A549 (cell line): ENCODE measurements at regions not wholly inside any gene's neighbourhood (a gene's known extent, or its start where the extent isn't known, plus 50 kb on each side); places are given as distances from the start of the nearest gene placed in this dataset.

Source experiments
- ATAC-seq, 2 experiments: fragments of 200-7000 bp in 1 of 2; fragments of >200 bp in 1 of 2; cut with Nextera tagmentation in 1 of 2; cut with Tn5 transposase in 1 of 2; 3 replicates each; pipeline versions ENCODE4 v1.8.0 to v1.9.1; 2018 to 2020; ENCODE audit warnings: mild to moderate bottlenecking in 1 of 2, moderate library complexity in 1 of 2
- CTCF ChIA-PET: fragments of 300-600 bp; sonication (Branson Sonifier 250); formaldehyde crosslinking; extraction: SDS; loops from one replicate; lab custom pipeline; 2021; ENCODE audit warnings: antibody characterized with exemption, inconsistent platforms; lab: Yijun Ruan, JAX
- POLR2A ChIA-PET: fragments of 350-600 bp; formaldehyde crosslinking; extraction: SDS; loops from one replicate; lab custom pipeline; 2021; ENCODE audit warnings: antibody characterized with exemption, inconsistent platforms; lab: Yijun Ruan, JAX
- DNase-seq, 2 experiments: peaks; one replicate each; pipeline versions ENCODE4 v3.0.0 to v3.0.0-alpha.2; 2011 to 2016; ENCODE audit warnings: low read depth in 1 of 2, low spot score in 1 of 2
- FAIRE-seq: peaks from 2 replicates; lab custom pipeline; 2011; peaks lifted over from hg19 to GRCh38; lab: Jason Lieb, UNC
- H3K27ac ChIP-seq, 2 experiments: fragments of >200 bp; sonication (Bioruptor Twin); formaldehyde crosslinking; 3 replicates each; pipeline ENCODE4 v1.5.1; 2016 to 2017
- H3K4me1 ChIP-seq: fragments of >200 bp; sonication (Bioruptor Twin); formaldehyde crosslinking; 3 replicates; pipeline ENCODE4 v1.6.1; 2016
- H3K4me2 ChIP-seq: fragments of >200 bp; sonication (Bioruptor Twin); formaldehyde crosslinking; 3 replicates; pipeline ENCODE4 v1.6.1; 2016
- H3K4me3 ChIP-seq: fragments of >200 bp; sonication (Bioruptor Twin); formaldehyde crosslinking; 3 replicates; pipeline ENCODE4 v1.5.1; 2016
- H3K9me3 ChIP-seq: fragments of >200 bp; sonication (Bioruptor Twin); formaldehyde crosslinking; 3 replicates; pipeline ENCODE4 v1.6.1; 2016
- CBX8 ChIP-seq: fragments of 200-600 bp; sonication (generic); IDR thresholded peaks from 2 replicates; pipeline ENCODE4 v1.6.1; 2016
- CHD2 ChIP-seq: fragments of 150-350 bp; IDR thresholded peaks from 2 replicates; pipeline ENCODE4 v1.6.1; 2014; ENCODE audit warnings: low read length; ENCODE audit not compliant: partially characterized antibody
- EHF ChIP-seq: fragments of 250-450 bp; sonication (Bioruptor Pico); IDR thresholded peaks from 2 replicates; pipeline ENCODE4 v1.5.0; 2020; ENCODE audit warnings: mild to moderate bottlenecking
- FOSB ChIP-seq: fragments of 250-450 bp; sonication (Bioruptor Pico); IDR thresholded peaks from 2 replicates; pipeline ENCODE4 v1.5.0; 2020; ENCODE audit warnings: mild to moderate bottlenecking, moderate library complexity
- FOSL2 ChIP-seq, 2 experiments: fragments of 450-650 bp in 1 of 2; fragments of >200 bp in 1 of 2; sonication (Bioruptor Twin) in 1 of 2; formaldehyde crosslinking; IDR thresholded peaks; 2 replicates each; pipeline versions ENCODE4 v1.5.0 to v1.6.1; 2016 to 2020; ENCODE audit warnings: mild to moderate bottlenecking in 1 of 2, moderate library complexity in 1 of 2
- GATA3 ChIP-seq: IDR thresholded peaks from 2 replicates; pipeline ENCODE4 v1.6.1; 2012; ENCODE audit warnings: borderline replicate concordance
- HDAC2 ChIP-seq: fragments of 200-600 bp; sonication (generic); IDR thresholded peaks from 2 replicates; pipeline ENCODE4 v1.6.1; 2016
- HEYL ChIP-seq: fragments of 250-450 bp; sonication (Bioruptor Pico); IDR thresholded peaks from 2 replicates; pipeline ENCODE4 v1.8.0; 2021; ENCODE audit warnings: mild to moderate bottlenecking, moderate library complexity
- HOXB5 ChIP-seq: fragments of 250-450 bp; sonication (Bioruptor Pico); IDR thresholded peaks from 2 replicates; pipeline ENCODE4 v1.5.0; 2020; ENCODE audit warnings: mild to moderate bottlenecking, moderate library complexity
- JUN ChIP-seq, 2 experiments: fragments of >200 bp; sonication (Bioruptor Twin); formaldehyde crosslinking; IDR thresholded peaks; 2 replicates in 1 of 2; 3 replicates in 1 of 2; pipeline ENCODE4 v1.6.1; 2016 to 2017
- KDM5A ChIP-seq: fragments of 200-600 bp; sonication (generic); IDR thresholded peaks from 2 replicates; pipeline ENCODE4 v1.6.1; 2016; ENCODE audit warnings: antibody characterized with exemption, mild to moderate bottlenecking
- NPAS2 ChIP-seq: fragments of 250-450 bp; sonication (Bioruptor Pico); IDR thresholded peaks from 2 replicates; pipeline ENCODE4 v1.8.0; 2022; ENCODE audit warnings: mild to moderate bottlenecking, moderate library complexity, borderline replicate concordance
- POLR2AphosphoS2 ChIP-seq: conservative IDR thresholded peaks from 2 replicates; pipeline ENCODE4 v1.6.1; 2012; ENCODE audit warnings: low read length, improper control_type of control experiment, inconsistent platforms
- RAD21 ChIP-seq, 2 experiments: fragments of >200 bp in 1 of 2; sonication (Bioruptor Twin) in 1 of 2; formaldehyde crosslinking in 1 of 2; IDR thresholded peaks in 1 of 2; conservative IDR thresholded peaks in 1 of 2; 2 replicates in 1 of 2; 3 replicates in 1 of 2; pipeline ENCODE4 v1.6.1; 2012 to 2018; ENCODE audit warnings: inconsistent platforms in 1 of 2
- RCOR1 ChIP-seq: fragments of 150-350 bp; IDR thresholded peaks from 2 replicates; pipeline ENCODE4 v1.6.1; 2014; ENCODE audit warnings: antibody characterized with exemption, low read length, low read depth
- TFCP2L1 ChIP-seq: fragments of 250-450 bp; sonication (Bioruptor Pico); IDR thresholded peaks from 2 replicates; pipeline ENCODE4 v1.5.0; 2021; ENCODE audit warnings: mild to moderate bottlenecking
- ZNF302 ChIP-seq: fragments of 250-450 bp; sonication (Bioruptor Pico); IDR thresholded peaks from 2 replicates; pipeline ENCODE4 v1.9.0; 2021; ENCODE audit warnings: inconsistent platforms, mild to moderate bottlenecking, moderate library complexity
- WGBS: methylation state at CpG from one replicate; pipeline ENCODE4 v1.1.6; 2017; ENCODE audit errors: missing lambda C conversion rate; 5-methylcytosine and 5-hydroxymethylcytosine counted together
- TF ChIP-seq, protein P1 (sequence below): fragments of >200 bp; sonication (Bioruptor Twin); formaldehyde crosslinking; IDR thresholded peaks from 3 replicates; pipeline ENCODE4 v1.5.1; 2016
- TF ChIP-seq, protein P2 (sequence below): fragments of >200 bp; sonication (Bioruptor Twin); formaldehyde crosslinking; IDR thresholded peaks from 3 replicates; pipeline ENCODE4 v1.6.1; 2016
- TF ChIP-seq, protein P3 (sequence below): IDR thresholded peaks from 2 replicates; pipeline ENCODE4 v1.6.1; 2012; ENCODE audit warnings: low read depth, borderline replicate concordance
- TF ChIP-seq, protein P4 (sequence below): fragments of 150-350 bp; IDR thresholded peaks from 2 replicates; pipeline ENCODE4 v1.6.1; 2014; ENCODE audit warnings: low read depth, mild to moderate bottlenecking, low read length
- TF ChIP-seq, protein P5 (sequence below): fragments of 250-450 bp; sonication (Bioruptor Pico); IDR thresholded peaks from 2 replicates; pipeline ENCODE4 v1.5.0; 2020; ENCODE audit warnings: low read depth, mild to moderate bottlenecking, moderate library complexity
- TF ChIP-seq, protein P6 (sequence below): fragments of 250-450 bp; sonication (Bioruptor Pico); IDR thresholded peaks from 2 replicates; pipeline ENCODE4 v1.5.0; 2021; ENCODE audit warnings: mild to moderate bottlenecking, moderate library complexity, borderline replicate concordance

DNA sequence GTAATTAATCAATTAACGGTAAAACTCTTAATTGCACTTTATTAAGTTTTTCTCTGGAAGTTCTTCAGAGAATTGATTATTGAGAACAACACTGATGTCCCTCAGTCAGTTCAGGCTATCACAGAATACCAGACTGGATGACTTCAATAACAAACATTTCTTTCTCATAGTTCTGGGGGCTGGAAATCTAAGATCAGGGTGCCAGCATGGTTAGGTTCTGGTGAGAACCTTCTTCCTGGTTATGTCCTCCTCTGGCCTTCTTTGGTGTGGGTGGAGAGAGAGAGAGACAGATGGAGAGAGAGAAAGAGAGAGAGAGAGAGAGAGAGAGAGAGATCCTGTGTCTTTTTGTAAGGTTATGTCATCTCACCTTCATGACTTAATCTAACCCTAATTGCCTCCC lies 71.4 kb upstream of the DAP start (continued):
- TF ChIP-seq, protein P1, sequence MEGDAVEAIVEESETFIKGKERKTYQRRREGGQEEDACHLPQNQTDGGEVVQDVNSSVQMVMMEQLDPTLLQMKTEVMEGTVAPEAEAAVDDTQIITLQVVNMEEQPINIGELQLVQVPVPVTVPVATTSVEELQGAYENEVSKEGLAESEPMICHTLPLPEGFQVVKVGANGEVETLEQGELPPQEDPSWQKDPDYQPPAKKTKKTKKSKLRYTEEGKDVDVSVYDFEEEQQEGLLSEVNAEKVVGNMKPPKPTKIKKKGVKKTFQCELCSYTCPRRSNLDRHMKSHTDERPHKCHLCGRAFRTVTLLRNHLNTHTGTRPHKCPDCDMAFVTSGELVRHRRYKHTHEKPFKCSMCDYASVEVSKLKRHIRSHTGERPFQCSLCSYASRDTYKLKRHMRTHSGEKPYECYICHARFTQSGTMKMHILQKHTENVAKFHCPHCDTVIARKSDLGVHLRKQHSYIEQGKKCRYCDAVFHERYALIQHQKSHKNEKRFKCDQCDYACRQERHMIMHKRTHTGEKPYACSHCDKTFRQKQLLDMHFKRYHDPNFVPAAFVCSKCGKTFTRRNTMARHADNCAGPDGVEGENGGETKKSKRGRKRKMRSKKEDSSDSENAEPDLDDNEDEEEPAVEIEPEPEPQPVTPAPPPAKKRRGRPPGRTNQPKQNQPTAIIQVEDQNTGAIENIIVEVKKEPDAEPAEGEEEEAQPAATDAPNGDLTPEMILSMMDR, result no peak
- no peak for TF ChIP-seq TFCP2L1 (CRISPR knock-in tag)
- TF ChIP-seq NPAS2 (CRISPR knock-in tag), result no peak
- no peak for TF ChIP-seq CHD2

DNA sequence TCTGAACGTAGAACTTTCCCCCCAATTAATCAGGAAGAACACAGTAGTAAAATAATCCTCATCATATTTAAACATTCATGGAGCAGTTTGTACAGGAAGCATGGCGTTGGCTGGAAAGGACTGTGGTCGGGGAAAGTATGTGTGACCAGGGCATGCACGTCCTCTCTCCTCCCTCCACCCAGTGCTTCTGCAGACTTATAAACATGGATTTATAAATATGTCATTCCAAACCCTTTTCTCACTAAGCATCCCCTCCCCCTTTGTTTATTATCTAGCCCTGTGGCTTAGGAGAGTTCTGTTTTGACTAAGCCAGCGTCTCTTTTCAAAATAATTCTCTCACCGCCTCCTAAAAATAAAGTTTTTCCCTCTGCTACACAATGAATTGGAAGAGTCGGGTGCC lies 70.4 kb upstream of the DAP start:
- FAIRE-seq (no peak), ATAC-seq (no peak), DNase-seq (no peak)
- ChIA-PET POLR2A (no interaction called here), CTCF (interaction anchor here (1.0 kb wide), 1 partner anchor 23 kb away, joined by 3 read pairs; no protein-coding TSS in a partner anchor)
- H3K4me1 ChIP-seq, result no peaks in the 10 kb centered on the region
- TF ChIP-seq GATA3, result no peak
- TF ChIP-seq, protein P2, sequence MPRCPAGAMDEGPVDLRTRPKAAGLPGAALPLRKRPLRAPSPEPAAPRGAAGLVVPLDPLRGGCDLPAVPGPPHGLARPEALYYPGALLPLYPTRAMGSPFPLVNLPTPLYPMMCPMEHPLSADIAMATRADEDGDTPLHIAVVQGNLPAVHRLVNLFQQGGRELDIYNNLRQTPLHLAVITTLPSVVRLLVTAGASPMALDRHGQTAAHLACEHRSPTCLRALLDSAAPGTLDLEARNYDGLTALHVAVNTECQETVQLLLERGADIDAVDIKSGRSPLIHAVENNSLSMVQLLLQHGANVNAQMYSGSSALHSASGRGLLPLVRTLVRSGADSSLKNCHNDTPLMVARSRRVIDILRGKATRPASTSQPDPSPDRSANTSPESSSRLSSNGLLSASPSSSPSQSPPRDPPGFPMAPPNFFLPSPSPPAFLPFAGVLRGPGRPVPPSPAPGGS, result no peak
- TF ChIP-seq POLR2AphosphoS2, result no peak
- no peak for TF ChIP-seq CBX8
- TF ChIP-seq FOSB (CRISPR knock-in tag), result no peak
- no peak for TF ChIP-seq HDAC2
- TF ChIP-seq JUN (IDR thresholded peaks at IDR 0.05), result no peak
- no peak for TF ChIP-seq KDM5A
- no peak for TF ChIP-seq EHF (CRISPR knock-in tag)
- no peak for TF ChIP-seq RAD21 (conservative IDR thresholded peaks at IDR 0.05 in 1 of 2, IDR thresholded peaks at IDR 0.05 in 1 of 2)
- TF ChIP-seq, protein P3, sequence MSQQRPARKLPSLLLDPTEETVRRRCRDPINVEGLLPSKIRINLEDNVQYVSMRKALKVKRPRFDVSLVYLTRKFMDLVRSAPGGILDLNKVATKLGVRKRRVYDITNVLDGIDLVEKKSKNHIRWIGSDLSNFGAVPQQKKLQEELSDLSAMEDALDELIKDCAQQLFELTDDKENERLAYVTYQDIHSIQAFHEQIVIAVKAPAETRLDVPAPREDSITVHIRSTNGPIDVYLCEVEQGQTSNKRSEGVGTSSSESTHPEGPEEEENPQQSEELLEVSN, result no peak
- no peak for TF ChIP-seq HEYL (CRISPR knock-in tag)
- TF ChIP-seq, protein P4, sequence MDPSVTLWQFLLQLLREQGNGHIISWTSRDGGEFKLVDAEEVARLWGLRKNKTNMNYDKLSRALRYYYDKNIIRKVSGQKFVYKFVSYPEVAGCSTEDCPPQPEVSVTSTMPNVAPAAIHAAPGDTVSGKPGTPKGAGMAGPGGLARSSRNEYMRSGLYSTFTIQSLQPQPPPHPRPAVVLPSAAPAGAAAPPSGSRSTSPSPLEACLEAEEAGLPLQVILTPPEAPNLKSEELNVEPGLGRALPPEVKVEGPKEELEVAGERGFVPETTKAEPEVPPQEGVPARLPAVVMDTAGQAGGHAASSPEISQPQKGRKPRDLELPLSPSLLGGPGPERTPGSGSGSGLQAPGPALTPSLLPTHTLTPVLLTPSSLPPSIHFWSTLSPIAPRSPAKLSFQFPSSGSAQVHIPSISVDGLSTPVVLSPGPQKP, result no peak
- H3K9me3 ChIP-seq, result no peaks in the 10 kb centered on the region
- 54% methylated on average over 7 of the region's 7 CpGs for WGBS
- no peak overlapping the region for H3K4me3 ChIP-seq
- no peak overlapping the region for H3K27ac ChIP-seq
- H3K4me2 ChIP-seq, result no peak overlapping the region

DNA sequence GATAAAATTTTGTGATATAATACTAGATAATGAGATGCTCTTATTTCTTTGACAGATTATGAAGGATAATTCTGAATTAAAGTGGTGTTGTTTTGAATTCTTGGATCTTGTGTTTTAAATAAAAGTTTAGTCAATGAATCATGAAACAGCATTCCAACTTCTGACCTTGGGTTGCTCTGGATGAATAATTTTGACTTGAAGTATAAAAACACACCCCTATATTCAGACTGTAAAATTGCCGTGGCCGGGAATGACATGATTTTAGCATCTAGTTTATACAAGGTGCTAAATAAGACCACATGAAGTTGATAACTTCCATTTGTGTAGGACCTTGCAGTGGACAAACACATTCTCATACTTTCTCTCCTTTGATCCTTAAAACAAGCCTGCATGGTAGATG lies 67.2 kb upstream of the DAP start:
- no peak for ATAC-seq
- no peak for FAIRE-seq
- no peak overlapping the region for H3K27ac ChIP-seq
- H3K9me3 ChIP-seq, result no peaks in the 10 kb centered on the region
- CTCF ChIA-PET, result no interaction called here
- POLR2A ChIA-PET, result no interaction called here
- no peak overlapping the region for H3K4me2 ChIP-seq
- DNase-seq, result no peak
- H3K4me3 ChIP-seq, result no peak overlapping the region
- WGBS, result 38% methylated on average over 2 of the region's 2 CpGs
- no peaks in the 10 kb centered on the region for H3K4me1 ChIP-seq
- no peak for TF ChIP-seq HDAC2
- no peak for TF ChIP-seq FOSL2 (IDR thresholded peaks at IDR 0.05)
- no peak for TF ChIP-seq FOSL2 (CRISPR knock-in tag; IDR thresholded peaks at IDR 0.05)
- no peak for TF ChIP-seq EHF (CRISPR knock-in tag)
- TF ChIP-seq, protein P3, result no peak
- TF ChIP-seq HOXB5, result no peak
- TF ChIP-seq CBX8, result no peak
- TF ChIP-seq, protein P5, sequence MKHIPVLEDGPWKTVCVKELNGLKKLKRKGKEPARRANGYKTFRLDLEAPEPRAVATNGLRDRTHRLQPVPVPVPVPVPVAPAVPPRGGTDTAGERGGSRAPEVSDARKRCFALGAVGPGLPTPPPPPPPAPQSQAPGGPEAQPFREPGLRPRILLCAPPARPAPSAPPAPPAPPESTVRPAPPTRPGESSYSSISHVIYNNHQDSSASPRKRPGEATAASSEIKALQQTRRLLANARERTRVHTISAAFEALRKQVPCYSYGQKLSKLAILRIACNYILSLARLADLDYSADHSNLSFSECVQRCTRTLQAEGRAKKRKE (CRISPR knock-in tag), result no peak
- TF ChIP-seq, protein P6, sequence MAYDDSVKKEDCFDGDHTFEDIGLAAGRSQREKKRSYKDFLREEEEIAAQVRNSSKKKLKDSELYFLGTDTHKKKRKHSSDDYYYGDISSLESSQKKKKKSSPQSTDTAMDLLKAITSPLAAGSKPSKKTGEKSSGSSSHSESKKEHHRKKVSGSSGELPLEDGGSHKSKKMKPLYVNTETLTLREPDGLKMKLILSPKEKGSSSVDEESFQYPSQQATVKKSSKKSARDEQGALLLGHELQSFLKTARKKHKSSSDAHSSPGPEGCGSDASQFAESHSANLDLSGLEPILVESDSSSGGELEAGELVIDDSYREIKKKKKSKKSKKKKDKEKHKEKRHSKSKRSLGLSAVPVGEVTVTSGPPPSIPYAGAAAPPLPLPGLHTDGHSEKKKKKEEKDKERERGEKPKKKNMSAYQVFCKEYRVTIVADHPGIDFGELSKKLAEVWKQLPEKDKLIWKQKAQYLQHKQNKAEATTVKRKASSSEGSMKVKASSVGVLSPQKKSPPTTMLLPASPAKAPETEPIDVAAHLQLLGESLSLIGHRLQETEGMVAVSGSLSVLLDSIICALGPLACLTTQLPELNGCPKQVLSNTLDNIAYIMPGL (CRISPR knock-in tag), result no peak
- TF ChIP-seq ZNF302 (CRISPR knock-in tag), result no peak
- no peak for TF ChIP-seq RCOR1
